A673 (cell line): ENCODE measurements at regions not wholly inside any gene's neighbourhood (a gene's known extent, or its start where the extent isn't known, plus 50 kb on each side); places are given as distances from the start of the nearest gene placed in this dataset.

Experiments used
- EZH2 ChIP-seq: fragments of 200-600 bp; sonication (generic); IDR thresholded peaks from 2 replicates; pipeline ENCODE4 v1.6.1; 2017; ENCODE audit warnings: borderline replicate concordance, low read depth, mild to moderate bottlenecking, mixed read lengths, antibody characterized with exemption, low read length; ENCODE audit not compliant: poor library complexity, severe bottlenecking
- TF ChIP-seq, protein P1 (sequence below): fragments of 300-800, 200-600 bp; sonication (generic); conservative IDR thresholded peaks from 2 replicates; pipeline ENCODE4 v1.5.1; 2017; ENCODE audit warnings: low read depth, mild to moderate bottlenecking, antibody characterized with exemption, low read length, moderate library complexity, mixed read lengths

DNA sequence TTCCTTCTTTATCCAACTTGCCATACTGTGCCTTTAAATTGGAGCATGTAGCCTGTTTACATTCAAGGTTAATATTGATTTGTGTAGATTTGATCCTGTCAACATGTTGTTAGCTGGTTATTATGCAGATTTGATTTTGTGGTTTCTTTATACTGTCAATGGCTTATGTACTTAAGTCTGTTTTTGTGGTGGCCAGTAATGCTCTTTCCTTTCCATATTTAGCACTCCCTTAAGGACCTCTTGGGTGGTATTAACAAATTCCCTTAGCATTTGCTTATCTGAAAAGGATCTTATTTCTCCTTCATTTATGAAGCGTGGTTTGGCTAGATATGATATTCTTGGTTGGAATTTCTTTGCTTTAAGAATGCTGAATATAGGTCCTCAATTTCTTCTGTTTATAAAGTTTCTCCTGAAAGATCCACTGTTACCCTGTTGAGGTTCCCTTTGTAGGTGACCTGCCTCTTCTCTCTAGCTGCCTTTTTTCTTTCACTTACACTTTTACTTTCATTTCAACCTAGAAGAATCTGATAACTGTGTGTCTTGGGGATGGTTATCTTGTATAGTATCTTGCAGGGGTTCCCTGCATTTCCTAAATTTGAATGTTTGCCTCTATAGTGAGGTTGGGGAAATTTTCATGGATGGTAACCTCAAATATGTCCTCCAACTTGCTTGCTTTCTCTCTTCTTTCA, 86.9 kb upstream of the NEGR1 start:
- no peak for TF ChIP-seq EZH2
- TF ChIP-seq, protein P1, sequence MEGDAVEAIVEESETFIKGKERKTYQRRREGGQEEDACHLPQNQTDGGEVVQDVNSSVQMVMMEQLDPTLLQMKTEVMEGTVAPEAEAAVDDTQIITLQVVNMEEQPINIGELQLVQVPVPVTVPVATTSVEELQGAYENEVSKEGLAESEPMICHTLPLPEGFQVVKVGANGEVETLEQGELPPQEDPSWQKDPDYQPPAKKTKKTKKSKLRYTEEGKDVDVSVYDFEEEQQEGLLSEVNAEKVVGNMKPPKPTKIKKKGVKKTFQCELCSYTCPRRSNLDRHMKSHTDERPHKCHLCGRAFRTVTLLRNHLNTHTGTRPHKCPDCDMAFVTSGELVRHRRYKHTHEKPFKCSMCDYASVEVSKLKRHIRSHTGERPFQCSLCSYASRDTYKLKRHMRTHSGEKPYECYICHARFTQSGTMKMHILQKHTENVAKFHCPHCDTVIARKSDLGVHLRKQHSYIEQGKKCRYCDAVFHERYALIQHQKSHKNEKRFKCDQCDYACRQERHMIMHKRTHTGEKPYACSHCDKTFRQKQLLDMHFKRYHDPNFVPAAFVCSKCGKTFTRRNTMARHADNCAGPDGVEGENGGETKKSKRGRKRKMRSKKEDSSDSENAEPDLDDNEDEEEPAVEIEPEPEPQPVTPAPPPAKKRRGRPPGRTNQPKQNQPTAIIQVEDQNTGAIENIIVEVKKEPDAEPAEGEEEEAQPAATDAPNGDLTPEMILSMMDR: no peak
